Activated naive CD4-positive, alpha-beta T cell treated with anti-CD3 and anti-CD28 coated beads, Interleukin-2, amount 10 ng/mL, durations not matched to agents 7 days and 5 days (primary cell): ENCODE measurements at regions not wholly inside any gene's neighbourhood (a gene's known extent, or its start where the extent isn't known, plus 50 kb on each side); places are given as distances from the start of the nearest gene placed in this dataset.

Experiments
- CTCF ChIA-PET: fragments of 350-600 bp; sonication (Branson Sonifier 250); formaldehyde crosslinking; loops from one replicate; lab custom pipeline; 2021; ENCODE audit warnings: antibody characterized with exemption; lab: Charles Lee
- DNase-seq: peaks from one replicate; pipeline ENCODE4 v3.0.0-alpha.2; 2020
- H3K27ac Mint-ChIP-seq: one replicate; pipeline ENCODE4 v1.8.0; 2021; ENCODE audit warnings: mild to moderate bottlenecking, moderate library complexity, mixed read lengths
- H3K27me3 Mint-ChIP-seq: one replicate; pipeline ENCODE4 v1.8.0; 2021; ENCODE audit warnings: mild to moderate bottlenecking, mixed read lengths
- H3K36me3 Mint-ChIP-seq: one replicate; pipeline ENCODE4 v1.8.0; 2021; ENCODE audit warnings: mixed read lengths
- H3K4me1 Mint-ChIP-seq: one replicate; pipeline ENCODE4 v1.8.0; 2021; ENCODE audit warnings: mixed read lengths
- H3K4me3 Mint-ChIP-seq: one replicate; pipeline ENCODE4 v1.8.0; 2021; ENCODE audit warnings: mild to moderate bottlenecking, moderate library complexity, mixed read lengths
- H3K9me3 Mint-ChIP-seq: one replicate; pipeline ENCODE4 v1.8.0; 2021; ENCODE audit warnings: mixed read lengths

GRCh38 chr11:129574431-129574830 lies 198.8 kb downstream of the BARX2 start:
- no peak for DNase-seq
- peaks cover 16% of the 10 kb centered on the region for H3K9me3 Mint-ChIP-seq
- no peak overlapping the region for H3K4me3 Mint-ChIP-seq
- no peaks in the 10 kb centered on the region for H3K27me3 Mint-ChIP-seq
- no peaks in the 10 kb centered on the region for H3K36me3 Mint-ChIP-seq
- no peaks in the 10 kb centered on the region for H3K4me1 Mint-ChIP-seq
- CTCF ChIA-PET: no interaction called here
- H3K27ac Mint-ChIP-seq: no peak overlapping the region

- Mint-ChIP-seq H3K27ac (no peak overlapping the region), H3K27me3 (peaks cover 7% of the 10 kb centered on the region), H3K36me3 (no peaks in the 10 kb centered on the region), H3K9me3 (peaks cover 16% of the 10 kb centered on the region), H3K4me3 (no peak overlapping the region), H3K4me1 (no peaks in the 10 kb centered on the region)
- no peak for DNase-seq
- CTCF ChIA-PET: no interaction called here
These were observed 201.0 kb downstream of the BARX2 start for GRCh38 chr11:129576652-129577051.

GRCh38 chr11:129578006-129578405 lies 202.4 kb downstream of the BARX2 start:
- CTCF ChIA-PET: no interaction called here
- peaks cover 16% of the 10 kb centered on the region for H3K9me3 Mint-ChIP-seq
- H3K4me3 Mint-ChIP-seq: no peak overlapping the region
- H3K36me3 Mint-ChIP-seq: no peaks in the 10 kb centered on the region
- peaks cover 7% of the 10 kb centered on the region for H3K27me3 Mint-ChIP-seq
- no peaks in the 10 kb centered on the region for H3K4me1 Mint-ChIP-seq
- no peak overlapping the region for H3K27ac Mint-ChIP-seq
- DNase-seq: no peak

- no peaks in the 10 kb centered on the region for H3K4me1 Mint-ChIP-seq
- CTCF ChIA-PET: no interaction called here
These were observed 204.6 kb downstream of the BARX2 start for GRCh38 chr11:129580278-129580677.

GRCh38 chr11:129584316-129584715 lies 208.7 kb downstream of the BARX2 start:
- Mint-ChIP-seq H3K27me3 (peaks cover 17% of the 10 kb centered on the region), H3K9me3 (no peaks in the 10 kb centered on the region), H3K4me1 (no peaks in the 10 kb centered on the region), H3K4me3 (no peak overlapping the region), H3K36me3 (no peaks in the 10 kb centered on the region), H3K27ac (no peak overlapping the region)
- DNase-seq: no peak
- CTCF ChIA-PET: no interaction called here

More at GRCh38 chr11:129580278-129580677, 204.6 kb downstream of the BARX2 start:
- H3K27me3 Mint-ChIP-seq: peaks cover 10% of the 10 kb centered on the region
- peaks cover 8% of the 10 kb centered on the region for H3K9me3 Mint-ChIP-seq
- H3K4me3 Mint-ChIP-seq: no peak overlapping the region
- H3K27ac Mint-ChIP-seq: no peak overlapping the region
- no peak for DNase-seq
- no peaks in the 10 kb centered on the region for H3K36me3 Mint-ChIP-seq

DNA sequence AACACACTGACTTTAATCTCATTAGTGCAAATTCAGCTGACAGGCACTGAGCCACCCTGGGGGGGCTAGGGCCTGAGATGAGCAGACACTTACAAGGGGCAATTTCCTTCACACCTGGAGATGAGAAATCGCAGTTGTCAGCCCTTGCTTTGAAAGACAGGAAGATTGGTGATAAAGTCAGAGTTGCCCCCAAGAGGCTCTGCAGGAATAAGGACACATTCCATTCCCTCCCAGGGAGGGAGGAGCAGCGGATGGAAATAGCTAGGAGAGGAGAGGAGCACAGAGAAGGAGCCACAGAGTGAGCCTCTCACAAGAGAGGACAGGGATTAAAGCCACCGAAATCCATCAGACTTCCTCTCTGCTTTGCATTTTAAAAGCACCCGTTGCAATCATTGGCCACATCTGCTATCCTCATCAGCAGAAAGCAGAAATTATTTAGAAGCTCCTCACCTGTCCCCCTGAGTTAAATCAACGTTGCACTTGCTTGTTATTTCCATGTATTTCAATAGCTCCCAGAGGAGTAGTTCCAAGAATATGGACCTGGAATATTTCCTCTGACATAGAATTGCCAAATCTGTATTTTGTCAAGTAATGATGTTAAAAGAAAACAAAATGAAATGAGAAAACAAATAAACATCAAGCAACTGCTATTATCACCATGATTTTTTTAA lies 213.7 kb downstream of the BARX2 start:
- no peaks in the 10 kb centered on the region for H3K4me1 Mint-ChIP-seq
- no peaks in the 10 kb centered on the region for H3K9me3 Mint-ChIP-seq
- no peaks in the 10 kb centered on the region for H3K36me3 Mint-ChIP-seq
- peaks cover 7% of the 10 kb centered on the region for H3K27me3 Mint-ChIP-seq
- H3K27ac Mint-ChIP-seq: no peak overlapping the region
- CTCF ChIA-PET: interaction anchor here (1.0 kb wide), 1 partner anchor 106 kb away, joined by 3 read pairs; no protein-coding TSS in a partner anchor
- H3K4me3 Mint-ChIP-seq: no peak overlapping the region
- DNase-seq: no peak

GRCh38 chr11:129590030-129590752 lies 214.5 kb downstream of the BARX2 start:
- Mint-ChIP-seq H3K4me1 (no peaks in the 10 kb centered on the region), H3K27ac (no peak overlapping the region), H3K36me3 (no peaks in the 10 kb centered on the region), H3K4me3 (no peak overlapping the region), H3K27me3 (peaks cover 7% of the 10 kb centered on the region), H3K9me3 (no peaks in the 10 kb centered on the region)
- CTCF ChIA-PET: interaction anchor here (1.0 kb wide), 1 partner anchor 105 kb away, joined by 3 read pairs; no protein-coding TSS in a partner anchor
- DNase-seq: no peak

GRCh38 chr11:129590753-129591475 lies 215.3 kb downstream of the BARX2 start:
- Mint-ChIP-seq H3K4me3 (no peak overlapping the region), H3K9me3 (no peaks in the 10 kb centered on the region), H3K27ac (no peak overlapping the region), H3K27me3 (peaks cover 7% of the 10 kb centered on the region), H3K36me3 (no peaks in the 10 kb centered on the region), H3K4me1 (no peaks in the 10 kb centered on the region)
- CTCF ChIA-PET: no interaction called here
- DNase-seq: no peak

- no peaks in the 10 kb centered on the region for H3K36me3 Mint-ChIP-seq
- no peaks in the 10 kb centered on the region for H3K9me3 Mint-ChIP-seq
- no peak for DNase-seq
- CTCF ChIA-PET: interaction anchor here (0.6 kb wide), 1 partner anchor 157 kb away, joined by 3 read pairs; no protein-coding TSS in a partner anchor
- H3K27ac Mint-ChIP-seq: no peak overlapping the region
- H3K4me1 Mint-ChIP-seq: no peaks in the 10 kb centered on the region
- peaks cover 7% of the 10 kb centered on the region for H3K27me3 Mint-ChIP-seq
- H3K4me3 Mint-ChIP-seq: no peak overlapping the region
These were observed 215.9 kb downstream of the BARX2 start for GRCh38 chr11:129591527-129591926.

DNA sequence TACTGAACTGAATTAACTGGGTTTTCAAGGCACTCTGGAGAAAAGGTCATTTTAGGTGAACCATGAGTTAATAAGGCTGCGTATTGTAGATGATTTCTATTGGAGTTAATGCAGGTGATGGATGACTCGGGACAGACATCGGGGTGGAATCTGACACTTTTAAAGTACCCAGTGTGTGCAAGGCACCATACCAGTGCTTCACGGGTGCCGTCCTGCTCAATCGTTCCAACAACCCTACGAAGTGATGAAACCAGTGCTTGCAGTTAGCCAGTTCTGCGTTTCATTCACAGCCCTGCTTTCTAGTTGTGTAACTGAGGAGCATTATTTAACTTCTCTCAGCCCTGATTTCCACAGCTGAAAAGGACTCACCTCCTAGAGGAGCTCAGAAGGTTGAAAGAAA lies 216.5 kb downstream of the BARX2 start:
- CTCF ChIA-PET: no interaction called here
- H3K9me3 Mint-ChIP-seq: no peaks in the 10 kb centered on the region
- no peak overlapping the region for H3K4me3 Mint-ChIP-seq
- H3K27me3 Mint-ChIP-seq: peaks cover 7% of the 10 kb centered on the region
- no peak for DNase-seq
- H3K36me3 Mint-ChIP-seq: no peaks in the 10 kb centered on the region
- H3K27ac Mint-ChIP-seq: no peak overlapping the region
- no peaks in the 10 kb centered on the region for H3K4me1 Mint-ChIP-seq

- DNase-seq: no peak
- H3K4me3 Mint-ChIP-seq: no peak overlapping the region
- no peak overlapping the region for H3K27ac Mint-ChIP-seq
- H3K27me3 Mint-ChIP-seq: peaks cover 7% of the 10 kb centered on the region
- H3K9me3 Mint-ChIP-seq: no peaks in the 10 kb centered on the region
- H3K36me3 Mint-ChIP-seq: no peaks in the 10 kb centered on the region
- H3K4me1 Mint-ChIP-seq: no peaks in the 10 kb centered on the region
- CTCF ChIA-PET: no interaction called here
These were observed 217.4 kb downstream of the BARX2 start for GRCh38 chr11:129593098-129593497.

DNA sequence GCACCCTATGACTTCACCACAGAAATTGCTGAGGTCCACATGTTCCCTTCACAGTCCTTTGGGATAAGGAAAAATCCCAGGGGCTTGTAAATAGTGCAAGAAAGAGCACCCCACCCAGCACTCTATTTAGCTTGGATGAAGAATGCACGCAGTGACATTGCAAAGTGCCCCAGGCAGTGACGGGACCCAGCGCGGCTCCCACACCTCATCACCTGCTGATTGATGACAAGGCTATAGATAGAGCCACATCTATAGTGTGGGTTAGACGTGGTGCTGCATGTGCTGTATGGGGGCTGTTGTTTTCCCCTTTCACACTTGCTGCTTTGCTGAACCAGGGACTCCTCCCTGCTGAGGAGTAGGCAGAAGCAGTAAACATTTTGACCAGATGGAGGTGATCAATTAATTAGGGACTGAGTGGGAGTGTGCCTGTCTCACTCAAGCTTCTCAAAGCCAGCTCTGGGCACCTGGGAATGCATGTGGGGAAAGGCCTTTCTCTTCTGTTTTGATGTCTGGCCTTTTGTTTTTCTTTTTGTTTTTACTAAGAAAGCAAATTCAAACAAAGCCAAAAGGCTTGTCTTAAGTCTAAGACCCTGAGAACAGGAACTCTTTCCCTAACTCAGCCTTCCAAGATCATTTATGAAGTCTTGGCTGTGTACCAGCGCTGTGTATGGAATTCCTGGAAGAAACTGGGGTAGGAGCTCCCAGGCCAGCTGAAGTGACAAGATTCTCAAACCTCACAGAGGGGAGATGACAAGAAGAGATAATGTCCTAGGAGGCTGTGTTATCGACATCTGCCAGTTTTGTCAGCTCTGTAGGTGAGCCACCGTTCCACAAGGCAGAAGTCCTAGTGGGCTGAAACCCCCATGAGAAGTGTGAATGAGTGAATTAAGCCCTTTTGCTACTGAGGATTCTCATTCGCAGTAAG lies 219.7 kb downstream of the BARX2 start:
- no peaks in the 10 kb centered on the region for H3K9me3 Mint-ChIP-seq
- no peaks in the 10 kb centered on the region for H3K27me3 Mint-ChIP-seq
- CTCF ChIA-PET: no interaction called here
- H3K4me1 Mint-ChIP-seq: no peaks in the 10 kb centered on the region
- H3K4me3 Mint-ChIP-seq: no peak overlapping the region
- no peak for DNase-seq
- no peak overlapping the region for H3K27ac Mint-ChIP-seq
- no peaks in the 10 kb centered on the region for H3K36me3 Mint-ChIP-seq

GRCh38 chr11:129596351-129596750 lies 219.3 kb upstream of the TMEM45B start:
- H3K9me3 Mint-ChIP-seq: no peaks in the 10 kb centered on the region
- no peak overlapping the region for H3K27ac Mint-ChIP-seq
- no peaks in the 10 kb centered on the region for H3K4me1 Mint-ChIP-seq
- CTCF ChIA-PET: no interaction called here
- no peaks in the 10 kb centered on the region for H3K36me3 Mint-ChIP-seq
- H3K27me3 Mint-ChIP-seq: no peaks in the 10 kb centered on the region
- no peak overlapping the region for H3K4me3 Mint-ChIP-seq
- no peak for DNase-seq

DNA sequence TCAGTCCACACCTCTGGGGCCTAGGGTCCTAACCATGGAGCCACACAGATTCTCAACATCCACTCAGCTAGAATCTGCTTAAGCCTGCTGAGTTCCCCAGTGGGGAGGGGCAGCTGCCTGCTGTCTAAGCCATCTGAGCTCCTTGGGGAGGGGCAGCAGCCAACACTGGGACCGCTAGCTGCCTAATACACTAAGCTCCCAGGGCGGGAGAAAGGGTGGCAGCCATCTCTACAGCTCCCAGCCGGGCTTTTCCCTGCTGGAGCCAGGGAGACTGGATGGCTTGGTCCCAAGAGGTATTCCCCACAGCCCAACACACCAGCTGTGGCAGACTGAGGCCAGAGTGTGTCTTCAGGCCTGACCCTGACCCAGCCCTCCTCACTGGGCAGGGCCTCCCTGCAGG lies 217.3 kb upstream of the TMEM45B start:
- no peak overlapping the region for H3K27ac Mint-ChIP-seq
- H3K27me3 Mint-ChIP-seq: no peaks in the 10 kb centered on the region
- no peaks in the 10 kb centered on the region for H3K36me3 Mint-ChIP-seq
- no peak for DNase-seq
- CTCF ChIA-PET: no interaction called here
- H3K4me1 Mint-ChIP-seq: no peaks in the 10 kb centered on the region
- no peak overlapping the region for H3K4me3 Mint-ChIP-seq
- H3K9me3 Mint-ChIP-seq: no peaks in the 10 kb centered on the region
